ENCODE measurements at regions not wholly inside any gene's neighbourhood (a gene's known extent, or its start where the extent isn't known, plus 50 kb on each side); places are given as distances from the start of the nearest gene placed in this dataset.
A peak's percentile ranks its signal among the peaks of the same experiment; 100 is the strongest.

- TF ChIP-seq CTCF (conservative IDR thresholded peaks at IDR 0.05; ENCODE audit: low read depth, low read length) (no peak), MXI1 (IDR thresholded peaks at IDR 0.05; ENCODE audit: borderline replicate concordance, low read depth, low read length) (no peak), POLR2A (IDR thresholded peaks at IDR 0.05; ENCODE audit: low read depth, low read length) (peak; percentile 22; the same call in 1 of the 2 replicates), SMC3 (IDR thresholded peaks at IDR 0.05; ENCODE audit: low read depth, low read length) (peak; percentile 14; the same call in 1 of the 2 replicates), CEBPB (IDR thresholded peaks at IDR 0.05; ENCODE audit: low read depth, low read length) (peak; percentile 64), RCOR1 (IDR thresholded peaks at IDR 0.05; ENCODE audit: insufficient replicate concordance, low read length) (no peak), USF2 (IDR thresholded peaks at IDR 0.05; ENCODE audit: low read depth, low read length) (no peak), ELK1 (IDR thresholded peaks at IDR 0.05; ENCODE audit: borderline replicate concordance, low read depth, low read length) (no peak), MAFK (IDR thresholded peaks at IDR 0.05; ENCODE audit: low read depth, low read length) (0 out of 2 replicates have a peak, but pooled peaks have one; percentile 19), RFX5 (IDR thresholded peaks at IDR 0.05; ENCODE audit: low read depth, low read length) (no peak), RAD21 (IDR thresholded peaks at IDR 0.05; ENCODE audit: low read length) (peak; percentile 13; the same call in 1 of the 2 replicates), MAZ (IDR thresholded peaks at IDR 0.05; ENCODE audit: borderline replicate concordance, low read depth, low read length) (no peak), NFE2L2 (IDR thresholded peaks at IDR 0.05; ENCODE audit: low read depth, low read length) (peak; percentile 25; the same call in 1 of the 2 replicates), CHD1 (IDR thresholded peaks at IDR 0.05; ENCODE audit: low read depth, low read length) (peak; percentile 45; the same call in 1 of the 2 replicates)
Measured at GRCh38 chr12:75944097-75944904, 87.3 kb downstream of the PHLDA1 start.
